ENCODE measurements at regions not wholly inside any gene's neighbourhood (a gene's known extent, or its start where the extent isn't known, plus 50 kb on each side); places are given as distances from the start of the nearest gene placed in this dataset.

DNA sequence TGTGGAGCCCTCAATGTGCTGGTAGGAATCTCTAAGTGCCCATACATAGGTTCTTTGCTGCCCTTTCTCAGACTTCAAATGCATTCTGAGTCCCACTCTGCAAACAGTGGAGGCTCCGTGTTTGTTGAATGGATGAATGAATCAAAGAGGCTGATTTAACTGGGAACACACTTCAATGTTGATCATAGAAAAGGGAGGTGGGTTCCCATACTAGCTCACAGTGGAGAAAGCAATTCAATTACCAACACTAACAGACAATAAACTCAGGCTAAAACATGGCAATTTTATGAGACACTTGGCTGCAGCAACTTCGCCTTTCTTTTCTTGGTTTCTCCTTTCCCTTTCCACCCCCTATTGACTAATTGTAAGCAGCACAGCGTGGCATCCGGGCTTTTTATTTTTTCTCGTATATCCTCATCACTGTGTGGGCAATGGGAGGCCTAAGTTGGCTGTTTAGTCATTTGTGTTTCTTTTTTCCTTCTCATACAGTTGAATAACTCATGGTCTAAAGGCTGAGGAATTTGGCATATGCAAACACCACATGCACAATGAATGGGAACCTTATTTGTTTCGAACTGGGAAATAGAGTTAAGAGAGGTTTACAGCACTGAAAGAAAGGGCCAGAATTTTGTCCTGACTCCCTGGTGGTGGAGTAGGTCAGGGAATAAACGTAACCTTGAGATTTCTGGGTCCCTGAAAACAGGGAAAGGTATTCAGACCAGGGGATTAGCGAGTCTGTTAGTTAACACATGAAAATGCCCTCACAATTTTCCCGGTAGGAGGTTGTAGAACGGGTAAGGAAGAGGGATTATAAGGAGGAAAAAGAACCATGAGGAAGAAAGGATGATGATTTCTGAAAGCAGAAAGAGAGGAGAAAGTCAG, 858.5 kb downstream of the KCNMA1 start:
- TF ChIP-seq, protein P1, sequence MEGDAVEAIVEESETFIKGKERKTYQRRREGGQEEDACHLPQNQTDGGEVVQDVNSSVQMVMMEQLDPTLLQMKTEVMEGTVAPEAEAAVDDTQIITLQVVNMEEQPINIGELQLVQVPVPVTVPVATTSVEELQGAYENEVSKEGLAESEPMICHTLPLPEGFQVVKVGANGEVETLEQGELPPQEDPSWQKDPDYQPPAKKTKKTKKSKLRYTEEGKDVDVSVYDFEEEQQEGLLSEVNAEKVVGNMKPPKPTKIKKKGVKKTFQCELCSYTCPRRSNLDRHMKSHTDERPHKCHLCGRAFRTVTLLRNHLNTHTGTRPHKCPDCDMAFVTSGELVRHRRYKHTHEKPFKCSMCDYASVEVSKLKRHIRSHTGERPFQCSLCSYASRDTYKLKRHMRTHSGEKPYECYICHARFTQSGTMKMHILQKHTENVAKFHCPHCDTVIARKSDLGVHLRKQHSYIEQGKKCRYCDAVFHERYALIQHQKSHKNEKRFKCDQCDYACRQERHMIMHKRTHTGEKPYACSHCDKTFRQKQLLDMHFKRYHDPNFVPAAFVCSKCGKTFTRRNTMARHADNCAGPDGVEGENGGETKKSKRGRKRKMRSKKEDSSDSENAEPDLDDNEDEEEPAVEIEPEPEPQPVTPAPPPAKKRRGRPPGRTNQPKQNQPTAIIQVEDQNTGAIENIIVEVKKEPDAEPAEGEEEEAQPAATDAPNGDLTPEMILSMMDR (IDR thresholded peaks at IDR 0.05; ENCODE audit: poor library complexity): peak; percentile 19
- TF ChIP-seq EZH2 (IDR thresholded peaks at IDR 0.05; ENCODE audit: borderline replicate concordance) (no peak), EZH2phosphoT487 (IDR thresholded peaks at IDR 0.05; ENCODE audit: low read depth, severe bottlenecking, unreplicated experiment) (no peak)
